Keratinocyte (primary cell): ENCODE measurements at regions not wholly inside any gene's neighbourhood (a gene's known extent, or its start where the extent isn't known, plus 50 kb on each side); places are given as distances from the start of the nearest gene placed in this dataset.

Experiments used
- DNase-seq: peaks from one replicate; pipeline ENCODE4 v3.0.0-alpha.2; 2011; ENCODE audit warnings: low read depth, missing footprints, low spot score
- FAIRE-seq: peaks from 2 replicates; lab custom pipeline; 2011; peaks lifted over from hg19 to GRCh38; lab: Jason Lieb, UNC
- H2AFZ ChIP-seq: 2 replicates; pipeline ENCODE4 v1.6.0; 2012; ENCODE audit warnings: low read length, control low read depth, inconsistent platforms; ENCODE audit not compliant: control insufficient read depth
- H3K27ac ChIP-seq: 2 replicates; pipeline ENCODE4 v1.5.1; 2011; ENCODE audit warnings: low read length; ENCODE audit not compliant: control insufficient read depth, insufficient read depth
- H3K27me3 ChIP-seq: 3 replicates; pipeline ENCODE4 v1.6.0; 2011; ENCODE audit warnings: low read length; ENCODE audit not compliant: control insufficient read depth, insufficient read depth; ENCODE audit errors: extremely low read depth
- H3K36me3 ChIP-seq, 2 experiments: 2 replicates in 1 of 2; 3 replicates in 1 of 2; pipeline ENCODE4 v1.5.1; 2011; ENCODE audit warnings: low read length in 2 of 2, mild to moderate bottlenecking in 1 of 2; ENCODE audit not compliant: control insufficient read depth in 2 of 2, insufficient read depth in 2 of 2; ENCODE audit errors: extremely low read depth in 1 of 2
- H3K4me1 ChIP-seq: 3 replicates; pipeline ENCODE4 v1.5.1; 2011; ENCODE audit warnings: low read length; ENCODE audit not compliant: control insufficient read depth, insufficient read depth; ENCODE audit errors: extremely low read depth
- H3K4me2 ChIP-seq: 3 replicates; pipeline ENCODE4 v1.6.0; 2011; ENCODE audit warnings: low read depth, low read length; ENCODE audit not compliant: control insufficient read depth, insufficient read depth; ENCODE audit errors: extremely low read depth
- H3K4me3 ChIP-seq, 3 experiments: fragments of 200-600 bp in 1 of 3; sonication (generic) in 1 of 3; 2 replicates in 2 of 3; 3 replicates in 1 of 3; pipeline ENCODE4 v1.5.1; 2011 to 2016; ENCODE audit warnings: low read length in 3 of 3, mild to moderate bottlenecking in 3 of 3, control low read depth in 2 of 3, inconsistent platforms in 1 of 3, low read depth in 1 of 3, mixed read lengths in 1 of 3, mixed run types in 1 of 3, moderate library complexity in 1 of 3; ENCODE audit not compliant: control insufficient read depth in 2 of 3, insufficient read depth in 2 of 3; ENCODE audit errors: extremely low read depth in 1 of 3
- H3K79me2 ChIP-seq: 2 replicates; pipeline ENCODE4 v1.6.0; 2012; ENCODE audit warnings: low read length; ENCODE audit not compliant: control insufficient read depth, insufficient read depth
- H3K9ac ChIP-seq: 3 replicates; pipeline ENCODE4 v1.6.0; 2011; ENCODE audit warnings: low read length; ENCODE audit not compliant: control insufficient read depth, insufficient read depth; ENCODE audit errors: extremely low read depth
- H3K9me1 ChIP-seq: 3 replicates; pipeline ENCODE4 v1.6.0; 2011; ENCODE audit warnings: low read length; ENCODE audit not compliant: control insufficient read depth, insufficient read depth; ENCODE audit errors: extremely low read depth
- H3K9me3 ChIP-seq: 2 replicates; pipeline ENCODE4 v1.5.1; 2012; ENCODE audit warnings: low read depth, low read length; ENCODE audit not compliant: control insufficient read depth
- H4K20me1 ChIP-seq: 3 replicates; pipeline ENCODE4 v1.6.0; 2011; ENCODE audit warnings: low read length; ENCODE audit not compliant: control insufficient read depth, insufficient read depth; ENCODE audit errors: extremely low read depth
- CTCF ChIP-seq, 3 experiments: IDR thresholded peaks in 1 of 3; conservative IDR thresholded peaks in 1 of 3; optimal IDR thresholded peaks in 1 of 3; 2 replicates in 2 of 3; 3 replicates in 1 of 3; pipeline versions ENCODE3 to v1.5.1; 2011; ENCODE audit warnings: low read length in 3 of 3, mild to moderate bottlenecking in 3 of 3, moderate library complexity in 2 of 3, control low read depth in 1 of 3, inconsistent platforms in 1 of 3; ENCODE audit not compliant: insufficient read depth in 2 of 3; ENCODE audit errors: extremely low read depth in 1 of 3
- EZH2 ChIP-seq: IDR thresholded peaks from one replicate; pipeline ENCODE4 v1.6.1; 2012; ENCODE audit warnings: inconsistent platforms, mild to moderate bottlenecking, low read length, moderate library complexity
- dilution Hi-C: fragments of 300-500 bp; cut with MboI; formaldehyde crosslinking; loops from one replicate; pipeline ENCODE4 v1.7.0; 2020; ENCODE audit warnings: low sequenced_read_pairs; ENCODE audit not compliant: extremely low pct_ligation_motif_present

GRCh38 chr16:17770104-17770503 is 299.3 kb upstream of the XYLT1 start:
- no peaks in the 10 kb centered on the region for H3K9me3 ChIP-seq
- DNase-seq = no peak
- peaks cover 16% of the 10 kb centered on the region for H3K4me1 ChIP-seq
- no peaks in the 10 kb centered on the region for H3K79me2 ChIP-seq
- TF ChIP-seq EZH2 = no peak
- peak in 2 of 3 experiments; percentile 2 to 16 for TF ChIP-seq CTCF (optimal IDR thresholded peaks at IDR 0.05 in 1 of 3, IDR thresholded peaks at IDR 0.05 in 1 of 3, conservative IDR thresholded peaks at IDR 0.05 in 1 of 3; ENCODE audit: extremely low read depth in 1 of 3, insufficient read depth in 2 of 3, low read length in 3 of 3)
- H2AFZ ChIP-seq = no peak overlapping the region
- H3K36me3 ChIP-seq = no peaks in the 10 kb centered on the region
- no peaks in the 10 kb centered on the region for H3K9me1 ChIP-seq
- no peak overlapping the region for H3K4me2 ChIP-seq
- no peak overlapping the region for H3K4me3 ChIP-seq
- no peak overlapping the region for H3K27ac ChIP-seq
- H3K27me3 ChIP-seq = no peaks in the 10 kb centered on the region
- no peak for FAIRE-seq
- dilution Hi-C loops = no loop called here
- H4K20me1 ChIP-seq = no peaks in the 10 kb centered on the region
- no peak overlapping the region for H3K9ac ChIP-seq

GRCh38 chr16:17769065-17769464 is 298.3 kb upstream of the XYLT1 start:
- H3K9me3 ChIP-seq = no peaks in the 10 kb centered on the region
- no peak overlapping the region for H3K4me3 ChIP-seq
- TF ChIP-seq EZH2 (no peak), CTCF (optimal IDR thresholded peaks at IDR 0.05 in 1 of 3, IDR thresholded peaks at IDR 0.05 in 1 of 3, conservative IDR thresholded peaks at IDR 0.05 in 1 of 3; ENCODE audit: extremely low read depth in 1 of 3, insufficient read depth in 2 of 3, low read length in 3 of 3) (no peak)
- H3K4me1 ChIP-seq = peaks cover 16% of the 10 kb centered on the region
- H3K79me2 ChIP-seq = no peaks in the 10 kb centered on the region
- DNase-seq = no peak
- no peaks in the 10 kb centered on the region for H3K36me3 ChIP-seq
- no peak for FAIRE-seq
- dilution Hi-C loops = no loop called here
- H3K9ac ChIP-seq = no peak overlapping the region
- no peak overlapping the region for H2AFZ ChIP-seq
- H4K20me1 ChIP-seq = no peaks in the 10 kb centered on the region
- H3K27ac ChIP-seq = peak overlapping the region; percentile 38
- no peaks in the 10 kb centered on the region for H3K27me3 ChIP-seq
- no peak overlapping the region for H3K4me2 ChIP-seq
- H3K9me1 ChIP-seq = no peaks in the 10 kb centered on the region
